ENCODE measurements at regions not wholly inside any gene's neighbourhood (a gene's known extent, or its start where the extent isn't known, plus 50 kb on each side); places are given as distances from the start of the nearest gene placed in this dataset.
"Not testable (repeated sequence)": the region's sequence is repeated elsewhere in the genome, so short reads cannot be mapped to it uniquely, and the experiment has no call there.

DNA sequence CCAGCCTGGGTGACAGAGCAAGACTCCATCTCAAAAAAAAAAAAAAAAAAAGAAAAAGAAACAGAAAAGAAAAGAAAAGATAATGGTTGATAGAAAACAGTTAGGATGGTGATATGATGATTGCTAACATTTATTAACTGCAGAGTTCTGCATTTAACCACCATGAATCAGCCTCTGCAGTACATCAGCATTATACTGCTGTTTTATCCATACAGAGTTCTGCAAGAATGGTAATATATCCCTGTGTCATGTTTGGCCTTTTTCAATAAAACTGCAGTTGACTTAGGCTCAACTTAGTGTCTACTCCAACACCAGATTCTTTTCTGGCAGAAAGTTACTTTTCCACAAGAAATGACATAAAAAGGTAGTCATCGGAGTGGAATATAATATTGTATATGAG lies 62.6 kb downstream of the DUSP6 start:
- TF ChIP-seq GATA1 (IDR thresholded peaks at IDR 0.05; ENCODE audit: low read depth, low read length) (no peak), POLR2A (IDR thresholded peaks at IDR 0.05; ENCODE audit: low read length) (no peak)
- DNase-seq = no peak

DNA sequence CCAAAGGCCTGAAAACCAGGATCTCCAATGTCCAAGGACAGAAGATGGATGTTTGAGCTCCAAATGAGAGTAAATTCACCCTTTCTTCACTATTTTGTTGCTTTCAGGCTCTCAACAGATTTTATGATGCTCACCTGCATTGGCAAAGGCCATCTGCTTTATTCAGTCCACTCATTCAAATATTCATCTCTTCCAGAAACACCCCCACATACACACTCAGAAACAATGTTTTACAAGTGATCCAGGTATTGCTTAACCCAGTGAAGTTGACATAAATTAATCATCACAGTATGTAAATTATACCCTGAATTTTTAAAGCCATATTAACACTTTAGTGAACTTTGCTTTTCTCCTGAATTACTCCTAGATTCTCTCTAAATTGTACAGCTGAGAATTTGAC lies 63.3 kb downstream of the DUSP6 start:
- DNase-seq = no peak
- no peak for TF ChIP-seq GATA1 (IDR thresholded peaks at IDR 0.05; ENCODE audit: low read depth, low read length)
- no peak for TF ChIP-seq POLR2A (IDR thresholded peaks at IDR 0.05; ENCODE audit: low read length)

DNA sequence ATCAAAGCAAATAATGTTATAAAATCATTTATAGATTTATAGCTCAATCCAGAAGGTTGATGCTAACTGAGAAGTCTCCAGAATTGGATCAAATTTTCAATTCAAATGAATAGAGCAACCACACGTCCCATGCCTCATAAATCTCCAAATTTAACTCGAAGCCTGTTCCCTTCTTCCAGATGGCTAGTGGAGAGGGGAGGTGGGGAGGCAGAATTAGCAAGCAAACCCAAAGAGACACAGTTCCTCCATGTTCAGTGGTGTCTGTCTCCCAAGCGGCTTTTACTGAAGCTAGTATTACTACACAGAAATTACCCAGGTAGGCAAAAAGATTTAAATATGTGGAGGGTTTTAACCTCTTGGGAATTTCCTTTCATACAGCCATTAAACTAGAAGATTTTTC lies 65.8 kb downstream of the DUSP6 start:
- TF ChIP-seq GATA1 (IDR thresholded peaks at IDR 0.05; ENCODE audit: low read depth, low read length) (no peak), POLR2A (IDR thresholded peaks at IDR 0.05; ENCODE audit: low read length) (no peak)
- DNase-seq = no peak

DNA sequence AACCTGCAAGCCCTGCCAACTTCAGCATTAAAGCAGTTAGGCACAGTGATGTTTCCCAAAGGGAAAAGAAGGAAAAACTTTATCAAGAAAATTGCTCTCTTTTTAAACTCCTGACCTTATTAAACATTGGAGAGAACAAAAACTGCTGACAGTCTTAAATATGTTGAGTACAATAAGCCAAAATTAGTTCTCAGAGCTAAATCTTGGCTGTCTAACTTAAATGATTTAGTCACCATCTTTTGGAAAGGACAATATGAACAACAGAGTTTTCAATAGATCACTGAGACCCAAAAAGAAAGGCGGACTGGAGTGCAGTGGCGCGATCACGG lies 70.8 kb downstream of the DUSP6 start:
- TF ChIP-seq GATA1 (IDR thresholded peaks at IDR 0.05; ENCODE audit: low read depth, low read length) (no peak), POLR2A (IDR thresholded peaks at IDR 0.05; ENCODE audit: low read length) (no peak)
- DNase-seq = no peak

DNA sequence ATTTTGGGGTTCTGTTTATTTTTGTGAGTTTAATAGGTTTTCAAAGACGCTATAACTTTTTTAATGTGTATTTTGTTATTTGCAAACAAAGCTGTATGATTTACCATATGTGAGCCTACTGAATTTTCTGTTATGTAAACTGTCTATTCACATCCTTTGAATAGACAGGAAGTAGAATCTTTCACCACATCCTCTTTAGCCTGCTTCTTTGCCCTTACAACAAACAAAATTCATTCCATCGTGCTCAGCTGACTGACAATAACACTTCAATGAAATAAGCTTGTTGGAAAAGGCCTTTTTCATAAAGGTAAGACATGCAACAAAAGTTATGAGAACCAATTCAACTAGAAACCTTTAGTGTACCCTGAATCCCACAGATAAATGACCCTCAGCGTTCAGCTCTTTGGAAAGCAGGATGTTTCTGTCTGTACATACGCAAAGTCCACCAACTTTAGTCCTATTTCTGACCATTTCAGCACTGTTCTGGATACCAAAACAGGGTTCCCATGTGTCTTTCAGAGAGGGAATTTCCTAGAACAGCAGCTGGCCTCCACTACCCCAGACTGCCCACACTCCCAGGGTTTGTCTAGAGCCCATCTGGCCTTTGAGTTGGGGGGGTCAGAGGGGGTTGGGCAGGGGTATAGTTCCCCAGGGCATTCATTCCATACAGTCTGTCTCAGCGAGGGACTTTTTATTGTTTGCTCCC lies 71.3 kb downstream of the DUSP6 start:
- no peak for DNase-seq
- TF ChIP-seq GATA1 (IDR thresholded peaks at IDR 0.05; ENCODE audit: low read depth, low read length) = no peak
- TF ChIP-seq POLR2A (IDR thresholded peaks at IDR 0.05; ENCODE audit: low read length) = no peak

DNA sequence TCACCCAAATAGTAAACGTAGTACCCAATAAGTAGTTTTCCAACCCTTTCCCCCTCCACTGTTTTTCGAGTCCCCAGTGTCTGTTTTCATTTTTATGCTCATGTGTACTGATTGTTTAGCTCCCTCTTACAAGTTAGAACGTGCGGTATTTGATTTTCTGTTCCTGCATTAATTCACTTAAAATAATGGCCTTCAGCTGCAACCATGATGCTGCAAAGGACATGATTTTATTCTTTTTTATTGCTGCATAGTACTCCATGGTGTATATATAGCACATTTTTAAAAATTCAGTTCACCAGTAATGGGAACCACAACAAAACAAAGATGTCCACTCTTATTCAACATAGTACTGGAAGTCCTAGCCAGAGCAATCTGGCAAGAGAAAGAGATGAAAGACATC lies 72.8 kb downstream of the DUSP6 start:
- no peak for TF ChIP-seq GATA1 (IDR thresholded peaks at IDR 0.05; ENCODE audit: low read depth, low read length)
- DNase-seq = no peak

DNA sequence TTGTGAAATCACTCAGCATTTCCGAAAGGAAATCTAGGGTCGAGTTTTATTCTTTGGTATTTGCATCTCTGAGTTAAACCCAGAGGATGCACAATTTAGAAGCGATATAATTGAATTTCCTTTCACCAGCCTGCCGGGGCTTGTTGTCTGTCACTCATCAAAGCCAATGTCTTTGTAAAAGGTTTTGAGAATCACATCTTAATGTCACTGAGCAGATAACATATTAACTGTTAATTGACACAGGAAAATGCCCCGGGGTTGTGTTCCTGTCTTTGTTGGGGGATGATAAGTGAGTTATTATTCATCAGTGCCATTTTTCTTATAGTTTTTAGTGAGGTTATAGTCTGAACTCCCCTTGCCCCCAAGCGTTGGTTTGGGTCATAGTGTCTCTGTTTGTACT lies 73.4 kb downstream of the DUSP6 start:
- DNase-seq = no peak

DNA sequence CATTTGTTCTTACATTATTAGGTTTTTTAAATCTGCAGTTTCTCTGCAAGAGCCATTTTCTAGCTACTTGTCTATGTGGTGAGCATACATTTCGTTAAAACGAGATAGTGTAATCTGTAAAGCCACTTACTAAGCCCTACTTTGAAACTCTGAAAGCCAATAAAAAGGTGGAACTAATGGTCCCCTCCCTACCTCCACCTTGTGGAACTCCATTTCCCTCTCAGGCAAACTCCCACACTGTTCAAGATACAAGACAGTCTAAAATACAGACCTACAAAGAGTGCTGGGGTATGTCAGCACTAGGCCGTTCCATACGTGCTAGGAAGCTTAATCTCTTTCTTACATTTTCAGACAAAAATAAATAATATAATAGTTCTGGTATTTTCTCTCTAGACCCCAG lies 74.1 kb downstream of the DUSP6 start:
- no peak for DNase-seq
- TF ChIP-seq GATA1 (IDR thresholded peaks at IDR 0.05; ENCODE audit: low read depth, low read length) (no peak), POLR2A (IDR thresholded peaks at IDR 0.05; ENCODE audit: low read length) (no peak)

More for the DNA sequence above, 73.4 kb downstream of the DUSP6 start:
- TF ChIP-seq GATA1 (IDR thresholded peaks at IDR 0.05; ENCODE audit: low read depth, low read length) (no peak), POLR2A (IDR thresholded peaks at IDR 0.05; ENCODE audit: low read length) (no peak)

DNA sequence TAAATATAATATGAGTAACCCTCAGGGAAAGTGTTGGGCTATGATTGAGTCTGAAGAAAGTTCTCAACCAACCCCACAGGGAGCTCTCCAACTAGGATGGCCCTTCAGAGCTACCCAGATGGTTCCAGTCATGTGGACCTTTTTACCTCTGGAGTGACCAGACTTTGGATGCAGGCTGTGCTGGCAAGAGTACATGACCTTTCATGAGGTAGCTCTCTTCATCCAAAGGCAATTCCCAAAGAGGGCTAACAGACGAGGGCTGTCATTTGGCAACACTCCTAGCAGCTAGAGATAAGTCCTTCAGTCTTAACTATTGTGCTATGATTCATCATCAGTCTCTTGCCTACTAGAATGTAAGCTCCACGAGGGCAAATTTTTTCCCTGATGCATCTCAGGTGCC lies 75.4 kb downstream of the DUSP6 start:
- DNase-seq = no peak
- no peak for TF ChIP-seq GATA1 (IDR thresholded peaks at IDR 0.05; ENCODE audit: low read depth, low read length)
- no peak for TF ChIP-seq POLR2A (IDR thresholded peaks at IDR 0.05; ENCODE audit: low read length)

DNA sequence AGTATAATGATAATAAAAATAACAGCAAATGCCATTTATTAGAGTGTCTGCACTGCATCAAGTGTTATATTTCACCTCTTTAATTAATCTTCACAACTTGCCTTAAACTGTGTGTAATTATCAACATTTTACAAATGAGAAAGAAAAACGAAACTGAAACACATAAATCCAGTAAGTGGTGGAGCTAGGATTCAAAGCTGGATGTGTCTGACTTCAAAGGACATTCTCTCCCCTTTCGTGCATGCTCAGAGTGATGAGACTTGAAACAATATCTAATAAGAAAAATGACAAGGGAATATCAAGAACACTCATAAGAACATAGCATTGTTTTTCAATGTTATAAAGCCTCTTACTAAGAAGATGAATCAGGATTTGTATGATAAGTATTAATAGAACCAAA lies 78.8 kb downstream of the DUSP6 start:
- DNase-seq = no peak
- no peak for TF ChIP-seq GATA1 (IDR thresholded peaks at IDR 0.05; ENCODE audit: low read depth, low read length)

DNA sequence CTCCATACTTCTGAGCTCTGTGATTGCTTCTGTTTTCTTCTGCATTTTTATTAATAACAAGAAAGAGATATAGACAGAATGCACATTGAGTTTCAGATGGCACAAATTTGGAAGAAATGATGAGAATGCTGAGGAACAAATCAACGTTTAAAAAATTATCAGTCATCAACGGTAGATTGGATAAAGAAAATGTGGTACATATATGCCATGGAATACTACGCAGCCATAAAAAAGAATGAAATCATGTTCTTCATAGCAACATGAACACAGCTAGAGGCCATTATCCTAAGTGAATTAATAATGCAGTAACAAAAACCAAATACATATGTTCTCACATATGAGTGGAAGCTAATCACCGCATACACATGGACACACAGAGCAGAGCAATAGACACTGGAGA lies 81.8 kb downstream of the DUSP6 start:
- TF ChIP-seq POLR2A (IDR thresholded peaks at IDR 0.05; ENCODE audit: low read length) (no peak), GATA1 (IDR thresholded peaks at IDR 0.05; ENCODE audit: low read depth, low read length) (no peak)
- DNase-seq = no peak

DNA sequence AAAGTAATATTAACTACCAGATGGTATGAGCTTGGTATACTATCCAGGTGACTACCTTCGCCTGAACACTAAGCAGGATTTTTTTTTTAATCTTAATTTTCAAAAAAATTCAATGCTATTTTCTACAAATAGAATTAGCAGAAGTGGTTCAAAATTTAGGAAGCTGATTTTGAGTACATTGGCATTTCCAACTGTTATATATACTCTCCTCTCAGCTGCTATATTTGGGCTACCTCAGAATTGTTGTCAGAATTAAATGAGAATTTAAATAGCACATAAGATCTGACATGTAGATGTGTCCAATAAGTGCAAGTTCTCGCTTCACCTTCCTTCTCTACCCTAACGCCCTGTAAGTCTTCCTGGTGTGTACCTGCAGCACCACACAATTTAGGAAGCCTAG lies 83.1 kb downstream of the DUSP6 start:
- TF ChIP-seq POLR2A (IDR thresholded peaks at IDR 0.05; ENCODE audit: low read length) (no peak), GATA1 (IDR thresholded peaks at IDR 0.05; ENCODE audit: low read depth, low read length) (no peak)
- DNase-seq = no peak

DNA sequence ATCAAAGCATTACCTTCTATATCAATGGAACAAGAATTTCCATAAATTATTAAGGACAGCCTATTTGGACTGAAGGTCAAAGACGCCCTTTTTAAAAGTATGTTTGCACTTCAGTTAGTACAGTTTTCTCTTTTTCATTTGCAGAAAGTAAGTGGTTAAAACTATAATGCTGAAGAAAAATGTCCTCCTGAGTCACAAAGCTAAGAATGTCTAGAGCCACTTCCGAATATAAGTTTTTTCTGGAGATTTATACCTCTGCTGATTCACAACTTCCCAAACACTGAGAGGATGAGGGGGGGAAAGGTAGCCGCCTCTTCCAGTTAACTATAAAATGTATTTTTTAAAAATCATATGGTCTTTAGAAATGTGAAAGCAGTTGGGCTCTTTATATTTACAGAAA lies 84.9 kb downstream of the DUSP6 start:
- no peak for TF ChIP-seq GATA1 (IDR thresholded peaks at IDR 0.05; ENCODE audit: low read depth, low read length)
- no peak for TF ChIP-seq POLR2A (IDR thresholded peaks at IDR 0.05; ENCODE audit: low read length)
- no peak for DNase-seq

DNA sequence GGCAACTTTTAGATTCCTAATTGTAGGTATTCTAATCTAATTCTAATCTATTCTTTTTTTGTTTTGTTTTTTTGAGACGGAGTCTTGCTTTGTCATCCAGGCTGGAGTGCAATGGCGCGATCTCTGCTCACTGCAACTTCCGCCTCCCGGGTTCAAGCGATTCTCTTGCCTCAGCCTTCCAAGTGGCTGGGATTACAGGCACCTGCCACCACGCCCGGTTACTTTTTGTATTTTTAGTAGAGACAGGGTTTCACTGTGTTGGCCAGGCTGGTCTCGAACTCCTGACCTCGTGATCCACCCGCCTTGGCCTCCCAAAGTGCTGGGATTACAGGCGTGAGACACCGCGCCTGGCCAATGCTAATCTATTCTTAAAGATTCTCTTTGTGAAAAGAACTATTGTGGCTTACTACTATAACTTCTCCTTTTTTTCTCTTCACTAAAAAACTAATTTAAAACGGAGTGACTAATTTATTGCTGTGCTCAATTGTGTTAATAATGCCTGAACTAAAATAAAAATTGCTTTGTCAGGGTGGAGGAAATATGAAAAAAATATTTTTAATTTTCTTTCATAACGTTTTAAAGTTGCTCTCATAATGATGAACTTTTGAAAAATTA lies 85.6 kb downstream of the DUSP6 start:
- not testable (repeated sequence) for DNase-seq

DNA sequence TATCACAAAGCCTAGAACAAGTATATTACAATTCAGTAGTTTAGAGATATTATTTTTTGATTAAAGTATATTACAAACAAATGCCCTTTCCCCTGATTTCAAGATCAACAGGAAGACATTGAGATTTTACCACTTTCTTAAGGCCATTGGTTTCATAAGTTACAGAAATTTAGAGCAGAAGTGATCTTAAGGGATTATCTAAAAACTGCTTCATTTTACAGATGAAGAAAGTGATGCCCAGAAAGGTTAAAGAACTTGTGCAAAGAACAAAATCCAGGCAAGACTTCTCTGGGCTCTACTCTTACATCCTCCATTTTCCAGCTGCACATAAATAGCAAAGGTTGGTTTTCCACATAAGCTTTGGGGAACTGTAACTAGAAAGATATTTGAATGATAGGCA lies 87.5 kb downstream of the DUSP6 start:
- TF ChIP-seq GATA1 (IDR thresholded peaks at IDR 0.05; ENCODE audit: low read depth, low read length) = no peak
- no peak for TF ChIP-seq POLR2A (IDR thresholded peaks at IDR 0.05; ENCODE audit: low read length)
- no peak for DNase-seq

DNA sequence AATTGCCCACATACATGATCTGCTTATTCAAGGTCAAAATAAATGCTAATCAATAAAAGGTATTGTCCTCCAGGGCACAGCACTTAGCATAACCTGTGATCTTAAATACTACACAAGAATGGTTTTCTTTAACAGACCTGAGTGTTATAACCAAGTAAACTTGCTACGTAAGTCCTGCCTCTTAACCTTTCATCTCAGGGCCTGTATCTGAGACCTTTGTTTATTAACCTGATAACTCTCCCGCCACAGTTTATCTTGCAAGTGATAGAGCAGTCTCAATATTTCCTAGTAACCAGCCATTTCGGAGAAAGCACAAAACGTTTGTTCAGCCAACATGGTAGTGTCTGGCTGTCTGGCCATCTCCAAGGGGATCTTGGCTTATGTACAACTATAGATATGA lies 88.4 kb downstream of the DUSP6 start:
- TF ChIP-seq GATA1 (IDR thresholded peaks at IDR 0.05; ENCODE audit: low read depth, low read length) (no peak), POLR2A (IDR thresholded peaks at IDR 0.05; ENCODE audit: low read length) (no peak)

More for the DNA sequence above, 88.4 kb downstream of the DUSP6 start:
- no peak for DNase-seq
